Esophagus mucosa (tissue), 1 donor: ENCODE measurements at regions not wholly inside any gene's neighbourhood (a gene's known extent, or its start where the extent isn't known, plus 50 kb on each side); places are given as distances from the start of the nearest gene placed in this dataset.
"Not testable (repeated sequence)": the region's sequence is repeated elsewhere in the genome, so short reads cannot be mapped to it uniquely, and the experiment has no call there.

Experiments
- ATAC-seq: fragments of 200-7000 bp; cut with Tn5 transposase; one replicate; pipeline ENCODE4 v1.9.1; 2020
- donor health status: DM: yes; HTN: yes; CAD: no.

GRCh38 chr7:118420888-118421287 is 196.4 kb downstream of the ANKRD7 start:
- no peak for ATAC-seq

- ATAC-seq = no peak
These were observed 204.6 kb downstream of the ANKRD7 start for GRCh38 chr7:118429141-118429540.

GRCh38 chr7:118436663-118437062 is 212.2 kb downstream of the ANKRD7 start:
- ATAC-seq = no peak

- not testable (repeated sequence) for ATAC-seq
These were observed 224.5 kb downstream of the ANKRD7 start for GRCh38 chr7:118449030-118449429.

GRCh38 chr7:118449797-118450567 is 225.5 kb downstream of the ANKRD7 start:
- no peak for ATAC-seq

GRCh38 chr7:118452128-118452527 is 227.6 kb downstream of the ANKRD7 start:
- ATAC-seq = no peak

- ATAC-seq = no peak
These were observed 242.9 kb downstream of the ANKRD7 start for GRCh38 chr7:118467381-118467780.

GRCh38 chr7:118472581-118472980 is 248.1 kb downstream of the ANKRD7 start:
- ATAC-seq = no peak

GRCh38 chr7:118473271-118473670 is 248.8 kb downstream of the ANKRD7 start:
- no peak for ATAC-seq

GRCh38 chr7:118476036-118476435 is 251.5 kb downstream of the ANKRD7 start:
- no peak for ATAC-seq

- no peak for ATAC-seq
These were observed 252.5 kb downstream of the ANKRD7 start for GRCh38 chr7:118477036-118477435.

GRCh38 chr7:118478236-118478635 is 253.7 kb downstream of the ANKRD7 start:
- ATAC-seq = no peak

- no peak for ATAC-seq
These were observed 254.4 kb downstream of the ANKRD7 start for GRCh38 chr7:118478931-118479330.

GRCh38 chr7:118492466-118492865 is 268.0 kb downstream of the ANKRD7 start:
- no peak for ATAC-seq

GRCh38 chr7:118496138-118496644 is 271.7 kb downstream of the ANKRD7 start:
- no peak for ATAC-seq

- no peak for ATAC-seq
These were observed 277.7 kb downstream of the ANKRD7 start for GRCh38 chr7:118502235-118502634.

GRCh38 chr7:118511146-118511545 is 286.6 kb downstream of the ANKRD7 start:
- no peak for ATAC-seq

- no peak for ATAC-seq
These were observed 292.8 kb downstream of the ANKRD7 start for GRCh38 chr7:118517275-118517674.

- no peak for ATAC-seq
These were observed 300.5 kb downstream of the ANKRD7 start for GRCh38 chr7:118525020-118525419.

- no peak for ATAC-seq
These were observed 307.1 kb downstream of the ANKRD7 start for GRCh38 chr7:118531566-118531965.

- no peak for ATAC-seq
These were observed 334.7 kb downstream of the ANKRD7 start for GRCh38 chr7:118559207-118559606.

GRCh38 chr7:118563311-118563710 is 338.8 kb downstream of the ANKRD7 start:
- no peak for ATAC-seq

GRCh38 chr7:118572604-118573003 is 348.1 kb downstream of the ANKRD7 start:
- ATAC-seq = no peak

GRCh38 chr7:118573085-118573484 is 348.6 kb downstream of the ANKRD7 start:
- ATAC-seq = no peak
